Brain microvascular endothelial cell (primary cell): ENCODE measurements at regions not wholly inside any gene's neighbourhood (a gene's known extent, or its start where the extent isn't known, plus 50 kb on each side); places are given as distances from the start of the nearest gene placed in this dataset.

Source experiments
- DNase-seq: peaks from one replicate; pipeline ENCODE4 v3.0.0-alpha.2; 2020
- H3K27ac ChIP-seq: fragments of 250-450 bp; sonication (Bioruptor Pico); 2 replicates; pipeline ENCODE4 v1.5.1; 2020; ENCODE audit warnings: mild to moderate bottlenecking, moderate library complexity
- H3K27me3 ChIP-seq: fragments of 250-450 bp; sonication (Bioruptor Pico); replicated peaks from 2 replicates; pipeline ENCODE4 v1.5.1; 2020; ENCODE audit warnings: mild to moderate bottlenecking
- H3K36me3 ChIP-seq: fragments of 250-450 bp; sonication (Bioruptor Pico); replicated peaks from 2 replicates; pipeline ENCODE4 v1.5.1; 2020; ENCODE audit warnings: mild to moderate bottlenecking
- H3K4me3 ChIP-seq: 2 replicates; pipeline ENCODE4 v1.5.1; 2011; ENCODE audit warnings: low read depth, mild to moderate bottlenecking, control low read depth, low read length, moderate library complexity
- in situ Hi-C: cut with HindIII; loops from 2 replicates; pipeline ENCODE4 v1.10.0; 2017; ENCODE audit warnings: low sequenced_read_pairs, low pct_ligation_motif_present
- TF ChIP-seq, protein P1 (sequence below): IDR thresholded peaks from 2 replicates; pipeline ENCODE4 v1.5.1; 2011; ENCODE audit warnings: low read depth, mild to moderate bottlenecking, moderate library complexity, low read length, control low read depth, inconsistent platforms; ENCODE audit errors: missing control alignments

DNA sequence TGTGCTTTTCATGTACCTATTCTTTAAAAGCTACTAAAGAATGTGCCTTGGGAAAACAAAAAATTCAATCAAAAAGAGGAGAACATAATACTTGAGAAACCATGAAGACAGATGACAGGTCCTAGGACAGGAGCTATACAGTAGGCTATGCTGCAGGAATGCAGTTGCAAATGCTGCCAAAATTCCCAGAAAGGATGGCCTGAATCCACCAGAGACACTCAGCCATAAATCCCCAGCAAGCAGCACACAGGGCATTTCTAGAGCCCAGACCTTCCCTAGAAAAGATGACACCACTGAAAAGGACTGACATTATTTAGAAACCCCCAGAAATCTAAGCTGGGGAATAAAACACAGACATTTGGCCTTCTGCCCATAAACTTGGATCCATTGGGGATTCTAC is 237.3 kb downstream of the C7orf25 start:
- in situ Hi-C loops, result no loop called here
- Histone ChIP-seq H3K36me3 (no peaks in the 10 kb centered on the region), H3K27ac (no peak overlapping the region), H3K4me3 (no peak overlapping the region), H3K27me3 (no peaks in the 10 kb centered on the region)
- DNase-seq, result no peak
- TF ChIP-seq, protein P1, sequence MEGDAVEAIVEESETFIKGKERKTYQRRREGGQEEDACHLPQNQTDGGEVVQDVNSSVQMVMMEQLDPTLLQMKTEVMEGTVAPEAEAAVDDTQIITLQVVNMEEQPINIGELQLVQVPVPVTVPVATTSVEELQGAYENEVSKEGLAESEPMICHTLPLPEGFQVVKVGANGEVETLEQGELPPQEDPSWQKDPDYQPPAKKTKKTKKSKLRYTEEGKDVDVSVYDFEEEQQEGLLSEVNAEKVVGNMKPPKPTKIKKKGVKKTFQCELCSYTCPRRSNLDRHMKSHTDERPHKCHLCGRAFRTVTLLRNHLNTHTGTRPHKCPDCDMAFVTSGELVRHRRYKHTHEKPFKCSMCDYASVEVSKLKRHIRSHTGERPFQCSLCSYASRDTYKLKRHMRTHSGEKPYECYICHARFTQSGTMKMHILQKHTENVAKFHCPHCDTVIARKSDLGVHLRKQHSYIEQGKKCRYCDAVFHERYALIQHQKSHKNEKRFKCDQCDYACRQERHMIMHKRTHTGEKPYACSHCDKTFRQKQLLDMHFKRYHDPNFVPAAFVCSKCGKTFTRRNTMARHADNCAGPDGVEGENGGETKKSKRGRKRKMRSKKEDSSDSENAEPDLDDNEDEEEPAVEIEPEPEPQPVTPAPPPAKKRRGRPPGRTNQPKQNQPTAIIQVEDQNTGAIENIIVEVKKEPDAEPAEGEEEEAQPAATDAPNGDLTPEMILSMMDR, result no peak

- TF ChIP-seq, protein P1, result no peak
- H3K27ac ChIP-seq, result no peak overlapping the region
- no peak for DNase-seq
- in situ Hi-C loops, result no loop called here
- H3K4me3 ChIP-seq, result no peak overlapping the region
- H3K36me3 ChIP-seq, result no peaks in the 10 kb centered on the region
- no peaks in the 10 kb centered on the region for H3K27me3 ChIP-seq
Measured at GRCh38 chr7:42673951-42674350, 237.9 kb downstream of the C7orf25 start.

DNA sequence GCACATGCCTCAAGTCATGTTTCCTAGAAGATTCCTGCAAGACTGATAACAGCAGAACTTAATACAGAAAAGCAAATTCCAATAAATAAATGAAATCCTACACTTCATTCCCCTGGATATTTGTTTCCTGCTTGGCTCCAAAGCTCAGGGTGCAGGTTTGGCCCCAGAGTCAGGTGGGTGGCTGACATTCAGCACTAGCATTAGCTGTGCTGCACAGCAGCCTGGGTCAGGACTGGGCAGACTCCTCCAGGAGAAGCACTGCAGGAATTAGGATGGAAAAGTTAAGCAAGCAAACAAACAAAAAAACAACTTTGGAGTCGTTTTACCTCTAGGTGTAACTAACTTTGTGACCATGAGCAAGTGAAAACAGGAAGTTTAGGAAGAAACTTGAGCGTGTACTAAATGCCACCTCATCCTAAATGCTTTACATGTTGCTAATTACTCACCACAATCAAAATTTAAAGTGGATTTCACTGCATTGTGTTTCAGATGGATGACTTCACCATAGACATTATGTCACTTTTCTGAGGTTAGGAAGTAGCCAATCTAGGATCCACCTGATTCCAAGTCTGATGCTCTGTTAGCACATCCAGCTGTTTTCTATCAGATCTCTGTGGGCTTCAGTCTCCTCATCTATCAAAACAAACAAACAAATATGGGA is 239.4 kb downstream of the C7orf25 start:
- Histone ChIP-seq H3K27ac (no peak overlapping the region), H3K36me3 (no peaks in the 10 kb centered on the region), H3K4me3 (no peak overlapping the region), H3K27me3 (no peaks in the 10 kb centered on the region)
- no peak for DNase-seq
- in situ Hi-C loops, result no loop called here
- TF ChIP-seq, protein P1, result no peak

- TF ChIP-seq, protein P1, result no peak
- no peak for DNase-seq
- Histone ChIP-seq H3K4me3 (no peak overlapping the region), H3K27ac (no peak overlapping the region), H3K36me3 (no peaks in the 10 kb centered on the region), H3K27me3 (no peaks in the 10 kb centered on the region)
- in situ Hi-C loops, result no loop called here
Measured at GRCh38 chr7:42671627-42672026, 240.2 kb downstream of the C7orf25 start.

- Histone ChIP-seq H3K4me3 (no peak overlapping the region), H3K36me3 (no peaks in the 10 kb centered on the region), H3K27ac (no peak overlapping the region), H3K27me3 (no peaks in the 10 kb centered on the region)
- TF ChIP-seq, protein P1, result no peak
- in situ Hi-C loops, result no loop called here
- no peak for DNase-seq
Measured at GRCh38 chr7:42666994-42667393, 244.9 kb downstream of the C7orf25 start.

DNA sequence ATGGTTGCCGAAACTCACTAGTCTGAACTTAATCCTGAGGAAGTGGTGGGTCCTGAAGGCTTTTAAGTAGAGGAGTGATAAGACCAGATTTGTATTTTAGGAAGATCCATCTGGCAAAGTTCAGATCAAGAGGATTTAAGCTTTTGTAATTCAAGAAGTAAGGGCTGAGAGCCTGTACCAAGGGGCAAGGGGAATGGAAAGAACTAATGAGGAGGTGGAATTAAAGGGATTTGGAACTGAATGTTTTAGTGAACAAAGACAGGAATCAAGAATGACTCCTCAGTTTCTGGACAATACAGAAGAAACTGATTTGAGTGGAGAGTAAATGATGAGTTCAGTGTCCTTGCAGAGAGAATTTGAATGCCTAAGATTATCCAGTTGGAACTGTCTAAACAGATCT is 249.0 kb downstream of the C7orf25 start:
- no peak overlapping the region for H3K27ac ChIP-seq
- TF ChIP-seq, protein P1, result no peak
- no peaks in the 10 kb centered on the region for H3K27me3 ChIP-seq
- no peak for DNase-seq
- H3K36me3 ChIP-seq, result no peaks in the 10 kb centered on the region
- in situ Hi-C loops, result no loop called here
- no peak overlapping the region for H3K4me3 ChIP-seq
